ENCODE measurements at regions not wholly inside any gene's neighbourhood (a gene's known extent, or its start where the extent isn't known, plus 50 kb on each side); places are given as distances from the start of the nearest gene placed in this dataset.

GRCh38 chr13:67742478-67742877 is 512.3 kb upstream of the PCDH9 start:
- Histone ChIP-seq H2AFZ (ENCODE audit: low read depth, low read length) (no peak overlapping the region), H3K4me1 (replicated peaks in 1 of 2; ENCODE audit: control insufficient read depth in 2 of 2, insufficient read depth in 2 of 2, low read length in 2 of 2) (no peaks in the 10 kb centered on the region), H3K9me3 (replicated peaks; ENCODE audit: control insufficient read depth, insufficient read depth, low read depth, low read length) (no peaks in the 10 kb centered on the region), H3K27ac (ENCODE audit: extremely low read depth, low read depth, low read length) (no peak overlapping the region), H3K36me3 (ENCODE audit: control insufficient read depth, insufficient read depth, low read length) (no peaks in the 10 kb centered on the region), H3K27me3 (ENCODE audit: control insufficient read depth in 2 of 2, insufficient read depth in 2 of 2, low read length in 2 of 2) (no peaks in the 10 kb centered on the region), H3K4me3 (no peak overlapping the region), H4K20me1 (replicated peaks; ENCODE audit: control insufficient read depth, insufficient read depth, low read length) (no peaks in the 10 kb centered on the region), H3K4me2 (ENCODE audit: insufficient read depth, low read length) (no peak overlapping the region), H3K9ac (ENCODE audit: insufficient read depth in 1 of 2, low read depth in 2 of 2, low read length in 2 of 2) (no peak overlapping the region), H3K9me1 (ENCODE audit: control insufficient read depth, insufficient read depth, low read length) (no peaks in the 10 kb centered on the region), H3K79me2 (ENCODE audit: control insufficient read depth, insufficient read depth, low read length) (no peaks in the 10 kb centered on the region)
- intact Hi-C loops (cut with micrococcal nuclease): no loop called here
- 0% methylated on average over 2 of the region's 2 CpGs for WGBS (ENCODE audit: insufficient coverage, low coverage, missing lambda C conversion rate)
- POLR2A ChIA-PET: no interaction called here
- DNase-seq (ENCODE audit: extremely low read depth in 1 of 4, low spot score in 3 of 4): no peak
- ATAC-seq: no peak
- no TSS peak for BruUV-seq (replicated peaks)
- in situ Hi-C loops (cut with MboI): no loop called here
- CTCF ChIA-PET (ENCODE audit: low intra/inter-chr PET ratio): no interaction called here
- TF ChIP-seq POLR2AphosphoS2 (IDR thresholded peaks at IDR 0.05; ENCODE audit: low read length) (no peak), SNRNP70 (optimal IDR thresholded peaks at IDR 0.05; ENCODE audit: low read depth, low read length) (no peak), ZBTB17 (CRISPR knock-in tag; IDR thresholded peaks at IDR 0.05) (no peak), ZNF699 (CRISPR knock-in tag; IDR thresholded peaks at IDR 0.05; ENCODE audit: insufficient replicate concordance) (no peak), ZNF3 (CRISPR knock-in tag; IDR thresholded peaks at IDR 0.05) (no peak), PATZ1 (CRISPR knock-in tag; IDR thresholded peaks at IDR 0.05; ENCODE audit: borderline replicate concordance) (no peak), EHMT2 (IDR thresholded peaks at IDR 0.05) (no peak), CTBP1 (IDR thresholded peaks at IDR 0.05; ENCODE audit: borderline replicate concordance) (no peak), MCM5 (IDR thresholded peaks at IDR 0.05; ENCODE audit: low read depth) (no peak)
- FAIRE-seq: no peak

All from K562 (cell line).